Liver (tissue), 3 donors: ENCODE measurements at regions not wholly inside any gene's neighbourhood (a gene's known extent, or its start where the extent isn't known, plus 50 kb on each side); places are given as distances from the start of the nearest gene placed in this dataset.

Experiments
- ATF3 ChIP-seq: IDR thresholded peaks from 2 replicates; pipeline ENCODE4 v1.6.1; 2016; ENCODE audit warnings: antibody characterized with exemption
- CTCF ChIP-seq: fragments of 150-350 bp; IDR thresholded peaks from 2 replicates; pipeline ENCODE4 v1.5.1; 2017; ENCODE audit warnings: improper control_type of control experiment, low read depth, low read length; ENCODE audit not compliant: missing input control
- EGR1 ChIP-seq, 2 donors: IDR thresholded peaks; 2 replicates each; pipeline ENCODE4 v1.6.1; 2016 to 2018; ENCODE audit warnings: antibody characterized with exemption in 2 of 2, low read depth in 2 of 2
- GABPA ChIP-seq, 2 donors: IDR thresholded peaks in 1 of 2; conservative IDR thresholded peaks in 1 of 2; 2 replicates each; pipeline ENCODE4 v1.6.1; 2016; ENCODE audit warnings: antibody characterized with exemption in 2 of 2, mild to moderate bottlenecking in 1 of 2, moderate library complexity in 1 of 2
- JUND ChIP-seq, 2 donors: IDR thresholded peaks; 2 replicates each; pipeline ENCODE4 v1.6.1; 2016; ENCODE audit warnings: antibody characterized with exemption in 2 of 2
- MAX ChIP-seq: IDR thresholded peaks from 2 replicates; pipeline ENCODE4 v1.6.1; 2016; ENCODE audit warnings: antibody characterized with exemption
- REST ChIP-seq: IDR thresholded peaks from 2 replicates; pipeline ENCODE4 v1.6.1; 2016; ENCODE audit warnings: antibody characterized with exemption, mild to moderate bottlenecking
- RXRA ChIP-seq, 2 donors: IDR thresholded peaks; 2 replicates each; pipeline ENCODE4 v1.6.1; 2017 to 2018; ENCODE audit warnings: antibody characterized with exemption in 2 of 2, mild to moderate bottlenecking in 1 of 2
- TAF1 ChIP-seq: conservative IDR thresholded peaks from 2 replicates; pipeline ENCODE4 v1.6.1; 2016; ENCODE audit warnings: antibody characterized with exemption, mild to moderate bottlenecking
- ZBTB33 ChIP-seq: IDR thresholded peaks from 2 replicates; pipeline ENCODE4 v1.6.1; 2016; ENCODE audit warnings: antibody characterized with exemption
- donor health status: healthy.
- donor health status: healthy.

GRCh38 chr6:119934816-119935215 is 585.3 kb upstream of the MAN1A1 start:
- TF ChIP-seq CTCF (no peak), REST (no peak), ZBTB33 (no peak), GABPA (IDR thresholded peaks at IDR 0.05 in 1 of 2, conservative IDR thresholded peaks at IDR 0.05 in 1 of 2) (no peak), MAX (no peak), JUND (IDR thresholded peaks at IDR 0.05) (no peak), ATF3 (no peak), TAF1 (no peak), RXRA (IDR thresholded peaks at IDR 0.05) (no peak), EGR1 (IDR thresholded peaks at IDR 0.05; ENCODE audit: low read depth in 2 of 2) (no peak)
